ENCODE measurements at regions not wholly inside any gene's neighbourhood (a gene's known extent, or its start where the extent isn't known, plus 50 kb on each side); places are given as distances from the start of the nearest gene placed in this dataset.
"Not testable (repeated sequence)": the region's sequence is repeated elsewhere in the genome, so short reads cannot be mapped to it uniquely, and the experiment has no call there.

GRCh38 chr6:12478921-12479320 is 188.8 kb downstream of the EDN1 start:
- no peak for DNase-seq (ENCODE audit: low spot score)

DNA sequence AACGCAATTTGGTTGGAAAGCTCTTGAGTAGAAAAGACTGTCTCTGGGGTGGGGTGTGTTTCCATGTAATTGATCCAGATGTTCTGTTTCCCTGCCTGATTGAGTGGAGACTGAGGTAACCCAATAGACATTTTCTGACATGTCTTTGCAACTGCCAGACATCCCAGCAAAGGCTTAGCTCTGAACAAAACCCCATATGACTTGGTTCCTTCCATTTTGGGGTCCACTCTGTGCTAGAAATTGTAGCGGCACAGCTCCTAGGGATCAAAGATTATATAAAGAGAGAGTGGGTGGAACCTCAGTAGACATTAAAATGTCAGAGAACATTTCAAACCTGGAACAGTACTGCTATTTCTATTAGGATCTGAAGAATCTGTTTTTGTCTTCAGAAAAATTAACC is 189.3 kb downstream of the EDN1 start:
- DNase-seq (ENCODE audit: low spot score), result no peak

DNA sequence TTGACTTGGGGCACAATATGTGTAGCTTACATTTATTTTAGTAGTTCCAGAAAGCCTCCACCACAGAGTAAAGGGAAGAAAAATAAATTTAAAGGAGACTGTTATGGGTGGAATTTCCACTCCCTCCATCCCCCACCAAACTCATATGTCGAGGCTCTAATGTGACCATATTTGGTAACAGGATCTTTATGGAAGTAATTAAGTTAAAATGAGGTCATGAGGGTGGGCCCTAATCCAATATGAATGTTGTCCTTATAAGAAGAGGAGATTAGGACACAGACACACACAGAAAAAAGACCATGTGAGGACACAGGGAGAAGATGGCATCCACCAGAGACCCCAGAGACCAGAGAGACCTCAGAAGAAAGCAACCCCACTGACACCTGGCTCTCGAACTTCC is 189.7 kb downstream of the EDN1 start:
- no peak for DNase-seq (ENCODE audit: low spot score)

GRCh38 chr6:12480379-12480778 is 190.2 kb downstream of the EDN1 start:
- DNase-seq (ENCODE audit: low spot score), result no peak

DNA sequence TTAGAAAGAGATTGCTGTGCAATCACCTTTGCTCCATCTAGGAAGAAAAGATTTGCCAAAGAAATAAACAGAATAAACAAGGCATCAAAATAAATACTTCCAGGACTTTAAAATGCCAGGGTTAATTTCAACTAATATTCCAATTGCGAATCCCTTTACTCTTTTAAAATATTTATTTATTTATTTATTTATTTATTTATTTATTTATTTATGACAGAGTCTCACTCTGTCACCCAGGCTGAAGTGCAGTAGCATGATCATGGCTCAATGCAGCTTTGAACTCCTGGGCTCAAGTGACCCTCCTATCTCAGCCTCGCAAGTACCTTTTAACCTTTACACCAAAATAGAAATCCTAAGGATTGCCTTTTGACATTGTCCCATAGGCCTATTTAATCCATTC is 191.1 kb downstream of the EDN1 start:
- DNase-seq (ENCODE audit: low spot score), result no peak

DNA sequence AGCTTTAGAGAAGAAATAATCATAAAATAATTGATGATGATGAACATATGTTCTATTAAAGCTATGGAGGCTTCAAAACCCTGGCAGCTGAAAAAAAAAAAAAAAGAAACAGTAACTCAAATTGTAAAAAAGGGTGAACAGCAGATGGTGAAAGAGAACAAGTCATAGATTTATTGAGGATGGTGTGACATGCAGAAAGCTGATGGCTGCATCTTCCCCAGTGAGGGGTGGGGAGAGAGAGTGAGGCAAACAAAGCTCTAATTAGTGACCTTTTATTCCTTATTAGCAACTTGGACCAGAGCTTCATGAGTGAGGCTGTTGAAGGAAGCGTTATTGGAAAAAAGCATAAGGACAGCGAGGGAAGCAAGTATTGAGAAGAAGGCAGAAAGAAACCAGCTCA is 191.7 kb downstream of the EDN1 start:
- no peak for DNase-seq (ENCODE audit: low spot score)

DNA sequence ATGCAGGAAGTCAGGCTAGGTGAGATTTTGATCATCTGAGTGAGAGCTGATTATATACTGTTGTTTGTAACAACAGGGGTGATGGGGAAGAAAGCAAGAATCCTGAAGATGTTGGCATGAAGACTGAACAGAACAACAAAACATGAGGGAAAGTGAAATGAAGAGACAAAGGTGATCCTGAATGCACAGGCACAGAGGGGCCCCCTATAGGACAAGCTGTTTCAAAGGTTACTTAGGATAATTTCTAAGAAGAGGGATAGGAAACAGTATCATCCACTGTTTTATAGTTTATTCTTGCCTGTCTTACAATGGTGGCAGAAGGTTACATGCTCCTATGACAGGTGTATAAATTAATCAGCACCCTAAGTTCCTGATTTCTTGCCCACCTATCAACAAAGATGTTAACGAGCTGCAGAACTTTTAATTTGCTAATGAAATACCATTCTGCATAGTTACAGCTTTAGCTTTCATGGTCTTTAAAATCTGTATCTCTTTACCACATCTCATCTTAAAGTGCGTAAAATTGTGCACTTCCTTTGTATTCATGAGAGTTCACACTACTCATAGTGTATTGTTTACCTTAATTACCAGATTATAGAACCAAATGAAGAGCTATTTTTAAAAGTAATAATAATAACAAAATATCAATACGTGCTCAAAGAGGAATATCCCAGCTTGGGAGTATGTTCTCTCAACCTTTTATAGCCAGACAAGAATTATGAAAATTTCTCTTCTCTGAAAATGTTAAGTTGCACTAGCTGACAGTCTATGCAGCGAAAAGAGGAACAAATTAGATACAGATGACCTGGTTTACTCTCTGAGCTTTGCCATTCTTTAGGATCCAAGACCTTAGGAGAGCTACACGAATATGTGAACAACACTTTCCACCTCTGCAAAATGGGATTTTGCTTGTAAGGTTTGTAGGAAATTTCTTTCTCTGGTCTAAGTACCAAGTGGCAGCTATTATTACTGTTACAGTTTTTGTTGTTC is 192.5 kb downstream of the EDN1 start:
- no peak for DNase-seq (ENCODE audit: low spot score)

DNA sequence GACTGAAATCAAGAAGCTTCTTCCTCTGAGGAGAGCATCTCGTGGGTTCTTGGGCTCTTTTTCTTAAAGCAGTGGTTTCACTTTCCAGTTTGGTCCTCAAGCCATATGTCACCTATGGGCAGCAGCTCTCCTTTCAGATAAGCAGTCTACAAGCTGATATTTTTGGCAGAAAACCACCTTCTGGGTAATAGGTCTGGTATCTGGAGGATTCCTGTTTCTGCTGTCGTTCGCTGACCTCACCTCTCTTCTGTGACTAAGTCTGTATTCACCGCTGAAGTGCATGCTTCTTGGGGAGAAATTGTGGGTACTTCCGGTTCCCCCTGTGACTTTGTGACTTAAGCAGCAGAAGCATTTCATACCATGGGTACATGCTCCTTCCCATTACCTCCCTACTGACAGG is 193.6 kb downstream of the EDN1 start:
- DNase-seq (ENCODE audit: low spot score), result no peak

DNA sequence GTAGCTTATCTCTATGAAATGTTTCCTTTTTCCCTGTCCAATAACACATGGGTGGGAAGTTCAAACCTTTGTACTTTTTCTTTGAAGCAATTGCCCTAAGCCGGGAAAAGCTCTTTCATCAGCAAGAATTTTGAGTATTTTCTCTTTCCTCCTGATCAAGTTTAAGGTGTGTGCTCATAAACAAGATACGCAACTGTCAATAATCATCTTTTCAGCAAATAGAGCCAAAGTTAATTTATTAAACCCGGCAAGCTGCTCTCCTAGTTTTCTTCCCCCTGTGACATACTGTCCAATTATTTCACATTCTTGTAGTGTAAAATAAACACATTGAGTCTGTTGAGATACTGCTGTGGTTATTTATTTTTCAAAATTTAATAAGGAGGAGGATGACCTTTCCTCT is 194.4 kb downstream of the EDN1 start:
- no peak for DNase-seq (ENCODE audit: low spot score)

DNA sequence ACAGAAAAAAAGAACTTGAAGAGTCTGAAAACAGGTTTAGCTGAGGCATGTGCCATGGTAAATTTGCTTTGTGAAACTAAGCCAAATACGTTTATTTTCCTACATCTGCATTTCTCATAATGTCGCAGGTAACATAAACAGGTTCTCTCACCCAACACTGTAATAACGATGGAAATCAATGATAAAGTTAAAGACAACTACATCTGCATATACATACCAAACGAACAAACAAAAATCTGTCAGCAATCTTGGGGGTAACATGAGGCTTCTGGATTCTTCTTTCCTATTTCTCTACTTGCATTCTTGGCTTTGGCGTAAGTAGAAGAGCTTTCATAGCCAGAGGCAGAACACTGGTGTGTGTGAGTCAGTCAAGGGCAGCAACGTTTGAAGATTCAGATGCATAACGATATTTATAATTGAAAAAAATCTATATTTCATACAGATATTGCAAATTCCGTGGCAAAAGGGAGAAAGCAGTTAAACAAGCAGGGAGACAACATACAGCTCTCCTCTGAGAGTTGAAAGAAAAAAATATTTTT is 195.1 kb downstream of the EDN1 start:
- DNase-seq (ENCODE audit: low spot score), result no peak

DNA sequence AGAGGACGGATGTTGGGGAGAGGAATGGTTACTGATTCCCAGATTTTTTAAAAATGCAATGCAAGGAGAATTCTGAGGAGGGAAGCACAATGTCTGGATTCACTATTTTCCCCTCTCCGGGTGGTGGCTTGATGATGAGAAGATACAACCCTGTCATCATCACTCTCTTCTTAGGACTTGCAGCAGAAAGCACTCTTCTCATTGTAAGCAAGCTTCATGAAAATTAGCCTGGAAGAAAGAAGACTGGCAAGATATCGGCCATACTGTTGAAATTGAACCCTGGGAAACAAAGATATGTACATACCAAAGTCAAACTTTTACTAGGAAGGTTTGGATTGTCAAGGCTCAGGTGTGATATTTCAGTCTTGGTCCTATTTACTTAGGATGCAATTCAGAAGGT is 195.7 kb downstream of the EDN1 start:
- no peak for DNase-seq (ENCODE audit: low spot score)

DNA sequence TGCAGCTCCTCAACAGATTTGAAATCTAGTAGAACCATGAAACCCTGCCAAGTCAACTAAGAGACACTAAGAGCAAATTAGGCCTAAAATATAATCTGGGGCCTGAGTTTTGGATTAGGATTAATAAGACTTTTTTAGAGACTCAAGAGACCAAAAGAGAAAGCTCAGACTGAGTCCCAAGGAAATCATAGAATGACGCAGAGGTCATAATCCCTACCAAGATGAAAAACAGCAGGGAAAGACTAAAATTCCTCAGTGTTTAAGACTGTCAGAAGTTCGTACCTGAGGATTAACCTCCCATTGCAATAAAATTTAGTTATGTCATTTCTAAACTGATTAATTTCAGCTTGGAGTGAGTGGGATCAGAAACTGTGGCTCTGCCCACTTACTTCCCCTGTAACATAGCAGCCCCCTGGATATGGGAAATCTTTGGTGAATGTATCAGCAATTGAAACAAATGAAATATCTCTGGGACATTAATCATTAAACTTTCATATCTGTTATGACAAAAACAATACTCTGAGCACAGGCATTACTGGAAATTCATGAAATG is 200.3 kb downstream of the EDN1 start:
- DNase-seq (ENCODE audit: low spot score), result no peak

GRCh38 chr6:12490904-12491571 is 200.9 kb downstream of the EDN1 start:
- no peak for DNase-seq (ENCODE audit: low spot score)

DNA sequence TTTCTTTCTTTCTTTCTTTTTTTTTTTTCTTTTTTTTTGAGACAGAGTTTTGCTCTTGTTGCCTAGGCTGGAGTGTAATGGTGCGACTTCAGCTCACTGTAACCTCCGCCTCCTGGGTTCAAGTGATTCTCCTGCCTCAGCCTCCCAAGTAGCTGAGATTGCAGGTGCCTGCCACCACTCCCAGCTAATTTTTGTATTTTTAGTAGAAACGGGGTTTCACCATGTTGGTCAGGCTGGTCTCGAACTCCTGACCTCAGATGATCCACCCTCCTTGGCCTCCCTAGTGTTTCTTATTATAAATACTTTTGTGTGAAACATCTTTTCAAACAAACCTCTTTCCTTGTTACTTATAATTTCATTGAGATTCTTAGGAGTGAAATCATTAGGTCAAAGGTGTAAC is 202.8 kb downstream of the EDN1 start:
- not testable (repeated sequence) for DNase-seq (ENCODE audit: low spot score)

- DNase-seq (ENCODE audit: low spot score), result no peak
Measured at GRCh38 chr6:12493446-12493845, 203.3 kb downstream of the EDN1 start.

DNA sequence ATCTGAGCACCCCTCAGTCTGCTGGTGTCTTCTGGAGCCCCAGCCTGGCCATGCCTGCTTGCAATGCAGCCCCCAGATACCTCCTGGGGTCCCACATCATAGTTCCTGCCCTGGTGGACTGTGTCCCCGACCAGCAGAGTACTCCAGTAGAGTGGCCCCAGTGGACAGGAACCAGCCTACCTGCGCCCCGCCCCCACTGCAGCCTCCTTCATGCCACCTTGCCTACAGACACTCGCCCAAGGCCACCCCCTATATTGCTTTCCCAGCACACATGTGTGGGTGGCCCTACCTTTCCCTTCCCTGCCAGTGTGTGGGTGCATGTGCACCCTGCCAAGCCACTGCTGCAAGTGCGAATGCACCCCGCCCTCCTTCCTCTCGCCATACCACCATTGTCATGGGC is 204.0 kb downstream of the EDN1 start:
- DNase-seq (ENCODE audit: low spot score), result no peak

GRCh38 chr6:12501990-12502389 is 211.8 kb downstream of the EDN1 start:
- DNase-seq (ENCODE audit: low spot score), result no peak

- no peak for DNase-seq (ENCODE audit: low spot score)
Measured at GRCh38 chr6:12504325-12504966, 212.1 kb upstream of the PHACTR1 start.

DNA sequence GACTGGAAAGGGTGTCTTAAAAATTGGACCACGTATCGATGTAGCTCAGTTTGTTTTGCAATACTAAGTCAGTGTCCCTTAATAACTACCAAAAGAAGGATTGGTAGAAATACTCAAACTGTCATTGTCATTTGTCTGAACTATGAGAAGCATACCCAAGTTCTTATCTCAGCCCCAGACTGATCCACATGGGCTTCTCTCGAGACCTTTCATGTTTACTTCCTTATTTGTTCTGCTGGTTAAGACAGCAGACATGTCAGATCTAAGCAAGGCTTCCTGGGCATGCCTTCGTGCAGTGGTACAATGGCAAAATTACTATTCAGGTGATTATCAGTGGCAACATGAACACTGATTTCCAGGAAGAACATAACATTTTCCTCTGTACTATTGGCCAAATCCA is 211.1 kb upstream of the PHACTR1 start:
- no peak for DNase-seq (ENCODE audit: low spot score)

GRCh38 chr6:12506159-12506558 is 210.4 kb upstream of the PHACTR1 start:
- no peak for DNase-seq (ENCODE audit: low spot score)

DNA sequence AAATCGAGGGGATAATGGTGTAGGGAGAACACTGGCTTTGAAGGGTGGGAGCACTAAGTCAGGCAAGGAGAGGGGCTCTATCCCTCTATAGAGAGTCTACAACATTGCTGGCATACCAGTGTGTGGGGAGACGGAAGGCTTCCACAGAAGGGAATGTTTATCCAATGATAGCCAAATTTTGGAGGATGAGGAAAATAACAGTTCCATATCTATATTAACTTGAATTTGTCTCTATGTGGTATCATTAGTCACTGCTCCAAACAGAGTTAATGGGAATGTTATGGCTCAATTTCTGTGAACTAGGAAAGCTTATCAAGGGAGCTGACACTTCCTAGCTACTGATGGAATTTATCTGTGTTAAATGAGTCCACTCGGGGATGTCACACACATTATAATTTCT is 208.9 kb upstream of the PHACTR1 start:
- DNase-seq (ENCODE audit: low spot score), result no peak

GRCh38 chr6:12508553-12508952 is 208.0 kb upstream of the PHACTR1 start:
- DNase-seq (ENCODE audit: low spot score), result no peak

Measured in hematopoietic multipotent progenitor cell treated with erythropoietin and hydrocortisone succinate and interleukin-3 and kit ligand, for 17 days (in vitro differentiated cells).